ENCODE measurements at regions not wholly inside any gene's neighbourhood (a gene's known extent, or its start where the extent isn't known, plus 50 kb on each side); places are given as distances from the start of the nearest gene placed in this dataset.
"Not testable (repeated sequence)": the region's sequence is repeated elsewhere in the genome, so short reads cannot be mapped to it uniquely, and the experiment has no call there.

GRCh38 chr11:69887330-69887729 lies 68.1 kb upstream of the FGF3 start:
- DNase-seq = no peak

GRCh38 chr11:69887841-69888427 lies 68.7 kb upstream of the FGF3 start:
- DNase-seq = no peak

- DNase-seq = peak; percentile 89
Observed at GRCh38 chr11:69888483-69889181, 69.4 kb upstream of the FGF3 start.

- DNase-seq = no peak
Observed at GRCh38 chr11:69889400-69890318, 70.4 kb upstream of the FGF3 start.

- DNase-seq = no peak
Observed at GRCh38 chr11:69890476-69890875, 71.3 kb upstream of the FGF3 start.

- DNase-seq = no peak
Observed at GRCh38 chr11:69891421-69892236, 72.4 kb upstream of the FGF3 start.

- DNase-seq = peak; percentile 80
Observed at GRCh38 chr11:69892237-69892985, 73.2 kb upstream of the FGF3 start.

- DNase-seq = no peak
Observed at GRCh38 chr11:69892986-69893555, 73.9 kb upstream of the FGF3 start.

GRCh38 chr11:69893631-69894030 lies 74.4 kb upstream of the FGF3 start:
- no peak for DNase-seq

GRCh38 chr11:69894181-69894611 lies 75.0 kb upstream of the FGF3 start:
- no peak for DNase-seq

GRCh38 chr11:69894648-69895047 lies 75.4 kb upstream of the FGF3 start:
- no peak for DNase-seq

GRCh38 chr11:69896250-69896649 lies 77.0 kb upstream of the FGF3 start:
- no peak for DNase-seq

GRCh38 chr11:69898123-69898522 lies 78.9 kb upstream of the FGF3 start:
- DNase-seq = no peak

- DNase-seq = no peak
Observed at GRCh38 chr11:69899957-69900821, 81.0 kb upstream of the FGF3 start.

- DNase-seq = not testable (repeated sequence)
Observed at GRCh38 chr11:69900822-69901302, 81.6 kb upstream of the FGF3 start.

GRCh38 chr11:69902337-69902736 lies 83.1 kb upstream of the FGF3 start:
- no peak for DNase-seq

- DNase-seq = no peak
Observed at GRCh38 chr11:69903211-69903610, 84.0 kb upstream of the FGF3 start.

- no peak for DNase-seq
Observed at GRCh38 chr11:69904161-69904973, 85.2 kb upstream of the FGF3 start.

GRCh38 chr11:69904974-69905535 lies 85.8 kb upstream of the FGF3 start:
- DNase-seq = peak; percentile 55

Data from islet precursor cell (in vitro differentiated cells).